ENCODE measurements at regions not wholly inside any gene's neighbourhood (a gene's known extent, or its start where the extent isn't known, plus 50 kb on each side); places are given as distances from the start of the nearest gene placed in this dataset.

DNA sequence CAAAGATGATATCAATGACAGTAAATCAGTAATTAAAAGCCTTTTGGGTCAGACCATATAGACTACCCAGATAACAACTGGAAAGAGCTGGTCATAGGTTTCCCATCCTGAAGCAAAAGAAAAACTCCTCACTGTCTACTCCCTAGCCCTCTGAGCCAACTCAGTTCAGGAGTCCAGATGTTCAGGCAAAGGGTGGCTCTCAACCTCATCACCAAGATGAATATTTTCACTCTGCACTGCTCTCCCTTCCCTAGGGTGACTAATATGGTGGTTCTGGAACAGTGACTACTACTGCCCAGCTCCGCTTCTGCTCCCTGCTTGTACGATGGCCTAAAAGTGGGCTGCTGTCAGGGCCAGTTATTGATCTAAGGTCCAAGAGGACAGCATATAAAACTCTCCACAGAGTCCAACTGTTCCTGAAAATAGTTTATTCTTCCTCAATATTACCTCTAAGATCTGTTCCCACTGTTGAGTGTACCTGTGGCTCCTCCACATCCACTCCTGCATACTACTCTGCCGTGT is 263.4 kb upstream of the SLC30A5 start:
- no peaks in the 10 kb centered on the region for H3K9me3 ChIP-seq
- intact Hi-C loops (cut with DNase I), result no loop called here
- ATAC-seq (no peak), DNase-seq (no peak)
- TF ChIP-seq, protein P1, sequence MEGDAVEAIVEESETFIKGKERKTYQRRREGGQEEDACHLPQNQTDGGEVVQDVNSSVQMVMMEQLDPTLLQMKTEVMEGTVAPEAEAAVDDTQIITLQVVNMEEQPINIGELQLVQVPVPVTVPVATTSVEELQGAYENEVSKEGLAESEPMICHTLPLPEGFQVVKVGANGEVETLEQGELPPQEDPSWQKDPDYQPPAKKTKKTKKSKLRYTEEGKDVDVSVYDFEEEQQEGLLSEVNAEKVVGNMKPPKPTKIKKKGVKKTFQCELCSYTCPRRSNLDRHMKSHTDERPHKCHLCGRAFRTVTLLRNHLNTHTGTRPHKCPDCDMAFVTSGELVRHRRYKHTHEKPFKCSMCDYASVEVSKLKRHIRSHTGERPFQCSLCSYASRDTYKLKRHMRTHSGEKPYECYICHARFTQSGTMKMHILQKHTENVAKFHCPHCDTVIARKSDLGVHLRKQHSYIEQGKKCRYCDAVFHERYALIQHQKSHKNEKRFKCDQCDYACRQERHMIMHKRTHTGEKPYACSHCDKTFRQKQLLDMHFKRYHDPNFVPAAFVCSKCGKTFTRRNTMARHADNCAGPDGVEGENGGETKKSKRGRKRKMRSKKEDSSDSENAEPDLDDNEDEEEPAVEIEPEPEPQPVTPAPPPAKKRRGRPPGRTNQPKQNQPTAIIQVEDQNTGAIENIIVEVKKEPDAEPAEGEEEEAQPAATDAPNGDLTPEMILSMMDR (IDR thresholded peaks at IDR 0.05), result no peak
- no peak overlapping the region for H3K4me3 ChIP-seq
- no peaks in the 10 kb centered on the region for H3K36me3 ChIP-seq
- H3K27ac ChIP-seq, result no peak overlapping the region
- no peaks in the 10 kb centered on the region for H3K4me1 ChIP-seq
- no peaks in the 10 kb centered on the region for H3K27me3 ChIP-seq

DNA sequence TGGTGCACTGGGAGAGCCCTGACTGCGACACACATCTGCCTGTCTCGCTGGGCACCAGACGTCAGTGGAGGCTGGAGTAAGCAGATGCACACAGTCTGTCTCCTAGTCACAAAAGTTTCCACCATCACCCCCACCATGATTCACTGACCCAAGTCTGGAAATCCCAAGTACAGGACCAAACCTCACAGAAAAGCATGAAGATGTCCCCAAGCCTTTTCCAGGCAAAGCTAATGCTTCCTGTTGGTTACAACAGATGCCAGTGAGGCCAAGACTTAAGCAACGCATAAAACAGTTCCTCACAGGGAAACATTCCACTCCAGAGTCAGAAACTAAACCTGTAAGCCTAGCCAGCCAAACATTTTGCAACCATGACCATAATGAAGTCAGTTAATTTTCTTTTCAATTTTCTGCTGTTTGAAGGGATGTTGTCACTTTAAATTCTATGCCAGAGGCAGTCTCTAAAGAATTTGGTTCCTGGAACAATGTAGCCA is 259.3 kb upstream of the SLC30A5 start:
- Histone ChIP-seq H3K27me3 (no peaks in the 10 kb centered on the region), H3K4me1 (no peaks in the 10 kb centered on the region), H3K9me3 (no peaks in the 10 kb centered on the region), H3K4me3 (no peak overlapping the region), H3K27ac (no peak overlapping the region), H3K36me3 (no peaks in the 10 kb centered on the region)
- intact Hi-C loops (cut with DNase I), result no loop called here
- no peak for ATAC-seq
- no peak for DNase-seq
- TF ChIP-seq, protein P1 (IDR thresholded peaks at IDR 0.05), result no peak

DNA sequence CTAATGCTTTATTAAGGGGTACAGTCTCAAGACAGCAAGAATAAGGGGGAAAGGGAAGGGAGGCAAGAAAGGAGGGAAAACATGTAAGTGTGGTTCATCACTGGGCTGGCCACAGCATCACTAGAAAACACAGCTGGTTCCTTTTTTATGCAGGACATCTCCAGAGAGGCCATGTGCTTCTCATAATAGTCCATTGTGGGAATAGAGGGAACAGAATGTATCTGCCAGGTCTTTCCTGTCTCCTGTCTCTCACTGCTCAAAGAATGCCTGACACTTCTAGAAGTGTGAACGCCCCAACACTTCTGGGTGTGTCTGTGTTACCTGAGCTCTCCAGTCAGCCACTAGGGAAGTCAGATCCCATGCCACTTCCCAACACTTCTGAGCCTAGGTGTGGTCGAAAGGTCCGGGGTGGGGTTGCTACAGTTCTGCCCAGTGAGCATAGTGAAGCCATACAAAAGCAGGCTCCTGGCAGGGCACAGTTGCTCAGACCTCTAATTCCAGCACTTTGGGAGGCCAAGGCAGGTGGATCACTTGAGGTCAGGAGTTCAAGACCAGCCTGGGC is 255.6 kb upstream of the SLC30A5 start:
- no peak overlapping the region for H3K4me3 ChIP-seq
- no peaks in the 10 kb centered on the region for H3K27me3 ChIP-seq
- no peaks in the 10 kb centered on the region for H3K36me3 ChIP-seq
- TF ChIP-seq, protein P1 (IDR thresholded peaks at IDR 0.05), result no peak
- no peak overlapping the region for H3K27ac ChIP-seq
- H3K4me1 ChIP-seq, result no peaks in the 10 kb centered on the region
- intact Hi-C loops (cut with DNase I), result no loop called here
- ATAC-seq (peak; percentile 74), DNase-seq (no peak)
- H3K9me3 ChIP-seq, result no peaks in the 10 kb centered on the region

DNA sequence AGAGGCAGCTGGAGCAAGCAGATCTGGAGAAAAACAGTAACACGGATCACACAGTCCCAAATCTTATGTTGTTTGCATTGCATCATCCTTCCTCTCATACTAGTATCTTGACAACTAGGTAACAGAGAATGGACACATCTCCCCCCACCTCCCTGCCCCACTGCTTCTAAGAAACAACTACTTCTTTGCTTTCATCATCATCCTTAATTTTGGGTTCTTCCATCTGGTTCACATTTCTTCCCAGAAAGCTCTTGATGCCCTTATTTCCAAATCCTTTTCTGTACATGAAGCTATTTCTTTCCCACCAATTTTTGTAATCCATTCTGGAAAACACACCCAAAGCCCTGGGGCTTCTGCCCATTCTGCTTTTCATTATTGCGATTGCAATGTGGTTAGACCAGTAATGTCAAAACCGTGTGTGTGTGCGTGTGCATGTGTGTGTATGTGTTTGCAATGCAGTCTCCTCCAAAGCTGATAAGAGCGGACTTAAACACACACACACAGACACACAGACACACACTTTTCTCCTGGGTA is 254.7 kb upstream of the SLC30A5 start:
- H3K36me3 ChIP-seq, result no peaks in the 10 kb centered on the region

More for the DNA sequence above, 254.7 kb upstream of the SLC30A5 start:
- ATAC-seq, result peak; percentile 40
- peak in 2 of 4 donors; percentile 16 to 53 for DNase-seq
- Histone ChIP-seq H3K9me3 (no peaks in the 10 kb centered on the region), H3K4me1 (no peaks in the 10 kb centered on the region), H3K27ac (no peak overlapping the region), H3K27me3 (no peaks in the 10 kb centered on the region), H3K4me3 (no peak overlapping the region)
- TF ChIP-seq, protein P1 (IDR thresholded peaks at IDR 0.05), result no peak
- intact Hi-C loops (cut with DNase I), result no loop called here
